EH (cell line): ENCODE measurements at regions not wholly inside any gene's neighbourhood (a gene's known extent, or its start where the extent isn't known, plus 50 kb on each side); places are given as distances from the start of the nearest gene placed in this dataset.
"Not testable (repeated sequence)": the region's sequence is repeated elsewhere in the genome, so short reads cannot be mapped to it uniquely, and the experiment has no call there.

Experiments used
- DNase-seq: peaks from one replicate; pipeline ENCODE4 v3.0.0-alpha.2; 2015; ENCODE audit warnings: low read depth

DNA sequence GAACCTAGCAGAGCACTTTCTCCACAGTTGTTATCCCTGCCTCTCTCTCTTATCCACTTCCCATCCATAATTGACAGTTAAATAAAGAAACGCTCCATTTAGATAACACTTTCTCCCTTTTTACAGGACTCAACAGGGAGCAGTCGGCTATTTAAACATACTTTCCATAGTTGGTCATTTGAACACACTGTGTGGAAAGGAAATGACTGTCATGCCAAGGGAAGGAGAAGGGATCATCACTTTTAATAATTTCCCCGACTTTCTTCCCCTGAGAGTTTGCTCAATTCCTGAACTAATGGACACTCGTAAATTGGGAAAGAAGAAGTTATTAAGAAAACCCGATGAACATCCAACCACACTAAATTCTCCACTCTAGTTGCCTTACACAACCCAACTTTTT is 400.8 kb upstream of the PTGER4 start:
- DNase-seq, result peak; percentile 75

DNA sequence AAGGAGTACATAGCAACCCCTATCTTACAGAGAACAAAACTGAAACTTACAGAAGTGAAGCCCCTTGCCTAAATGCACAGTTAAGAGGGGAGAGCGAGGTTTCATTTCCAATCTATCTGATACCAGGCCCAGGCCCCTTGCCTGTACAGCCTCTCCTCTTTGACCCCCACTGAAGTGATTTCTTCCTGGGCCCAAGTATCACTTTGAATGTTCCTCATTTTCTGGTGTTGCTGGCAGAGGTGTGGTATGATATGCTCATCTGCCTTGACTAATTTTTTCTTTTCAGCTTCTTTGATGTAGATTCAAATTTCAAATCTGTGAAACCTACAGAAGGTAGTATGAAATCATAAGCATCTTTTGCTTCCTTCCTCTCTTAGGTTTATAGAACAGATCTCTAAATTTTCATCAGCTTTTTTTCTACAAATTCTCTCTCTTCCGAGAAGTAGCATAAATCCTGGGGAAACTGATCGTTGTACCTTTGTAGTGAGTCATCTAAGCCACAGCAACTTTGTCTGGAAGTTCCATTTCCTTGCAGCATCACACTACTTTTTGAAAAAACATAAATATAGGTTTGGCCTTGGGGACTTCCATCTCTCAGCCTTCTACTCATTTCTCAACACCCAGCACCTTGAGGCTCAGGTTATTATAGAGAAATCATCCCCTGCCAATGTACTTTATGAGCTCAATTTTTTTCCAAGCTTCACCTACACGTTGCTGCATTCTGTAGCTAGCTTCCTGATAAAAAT is 402.4 kb upstream of the PTGER4 start:
- DNase-seq, result no peak

DNA sequence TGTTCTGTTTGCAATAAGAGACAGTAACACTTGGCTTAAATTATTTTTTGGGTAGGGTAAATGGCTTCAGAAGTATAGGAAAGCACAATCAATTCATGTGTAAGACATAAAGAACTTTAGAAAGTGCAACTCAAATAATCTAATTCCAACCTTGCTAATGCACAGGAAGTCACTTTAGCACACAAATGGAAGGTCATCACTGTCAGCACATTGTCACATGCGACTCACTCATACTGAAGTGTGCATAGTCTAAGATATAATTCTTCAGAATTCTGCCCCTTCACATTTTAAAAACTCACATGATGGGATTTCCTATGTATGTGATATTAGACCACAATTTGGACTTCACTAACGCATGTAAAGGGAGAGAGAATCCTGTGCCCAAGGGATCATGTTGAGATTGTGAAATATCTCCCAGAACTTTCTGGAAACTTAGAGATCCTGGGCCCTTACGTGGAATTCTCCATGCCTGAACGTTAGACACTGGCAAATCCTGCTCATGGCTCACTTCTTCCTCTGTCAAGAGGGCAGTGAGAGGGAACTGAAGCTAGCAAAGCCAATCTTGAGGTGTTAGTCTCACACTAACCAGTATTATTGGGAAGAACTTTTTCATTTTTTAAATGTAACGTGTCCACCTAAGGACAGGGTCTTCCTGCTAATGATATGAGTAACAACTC is 403.2 kb upstream of the PTGER4 start:
- DNase-seq, result no peak

DNA sequence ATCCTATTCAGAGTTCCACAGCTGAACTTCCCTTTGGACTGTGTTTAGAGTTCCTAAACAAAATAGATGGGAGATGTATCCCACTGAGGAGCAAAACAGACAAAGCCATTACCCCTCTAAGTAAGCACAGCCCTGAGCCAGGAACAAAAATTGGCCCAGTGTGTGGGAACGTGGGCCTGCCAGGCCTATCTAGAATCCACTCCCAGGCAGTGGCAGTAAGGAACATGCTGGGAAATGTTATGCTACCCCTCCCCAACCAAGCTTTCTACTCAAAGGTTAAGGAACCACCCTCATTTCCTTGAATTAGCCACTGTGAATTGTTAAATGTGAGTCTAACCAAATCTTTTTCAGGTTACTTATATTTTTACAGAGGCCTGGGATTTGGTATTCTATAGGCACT is 405.1 kb upstream of the PTGER4 start:
- DNase-seq, result no peak

DNA sequence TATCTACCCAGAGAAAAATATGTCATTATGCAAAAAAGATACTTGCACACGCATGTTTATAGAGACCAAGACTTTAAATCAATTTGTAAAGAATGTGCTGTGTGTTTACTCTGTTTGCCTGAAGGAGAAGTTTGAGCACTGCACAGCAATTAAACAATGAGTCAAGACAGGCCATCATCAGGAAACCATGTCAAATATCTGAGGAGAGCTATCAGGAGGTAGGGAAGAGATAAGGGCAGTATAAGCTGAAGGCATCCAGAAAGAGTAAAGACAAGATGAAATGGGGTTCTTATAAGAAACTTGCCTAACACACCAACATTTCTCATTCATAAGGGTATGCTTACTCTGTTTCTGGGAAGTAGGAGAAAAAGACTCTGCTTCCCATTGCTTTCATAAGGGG is 405.8 kb upstream of the PTGER4 start:
- DNase-seq, result peak; percentile 80

DNA sequence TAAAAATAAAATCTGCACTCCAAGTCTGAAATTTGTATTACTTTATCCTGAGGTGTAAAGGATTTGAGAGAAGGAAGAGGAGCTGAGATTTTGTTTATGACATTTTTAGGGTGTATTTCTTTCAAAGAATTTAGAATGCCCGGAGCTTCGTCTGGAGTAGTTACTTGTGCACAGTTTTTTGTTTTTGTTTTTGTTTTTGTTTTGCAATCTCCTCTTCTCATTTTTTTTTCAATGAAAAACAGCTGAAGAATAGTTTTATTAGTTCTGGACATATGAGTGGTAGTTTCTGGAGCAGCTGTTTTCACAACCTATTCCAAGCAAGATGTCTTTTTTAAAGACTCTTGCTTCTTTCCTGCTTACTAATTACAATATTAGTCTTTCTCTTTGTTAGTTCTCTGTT is 408.2 kb upstream of the PTGER4 start:
- no peak for DNase-seq

DNA sequence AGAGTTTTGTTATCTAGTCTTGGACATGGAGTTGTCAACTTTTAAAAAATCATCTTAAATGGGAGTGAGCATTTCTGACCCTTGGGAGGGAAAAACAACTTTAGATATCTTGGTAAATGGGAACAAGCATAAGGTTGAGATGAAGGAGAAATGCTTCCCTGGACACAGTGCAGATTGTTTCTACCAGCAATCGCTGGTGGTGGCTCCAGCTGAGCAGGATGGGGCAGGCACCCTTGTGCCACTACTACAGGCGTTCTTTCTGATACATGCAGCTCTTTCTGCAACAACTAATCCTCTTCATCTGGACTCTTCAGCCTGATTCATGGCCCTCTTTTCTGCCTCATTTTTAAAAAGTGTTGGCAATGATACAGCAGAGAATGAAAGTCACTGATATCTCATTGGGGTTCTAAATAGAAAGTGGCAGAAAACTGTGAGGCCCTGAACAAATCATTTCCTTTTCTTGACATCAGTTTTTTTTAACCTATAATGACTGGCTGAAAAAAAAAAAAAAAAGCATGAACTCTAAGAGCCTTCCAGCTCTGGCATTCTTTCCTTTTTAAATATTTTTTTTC is 409.4 kb upstream of the PTGER4 start:
- peak; percentile 12 for DNase-seq

DNA sequence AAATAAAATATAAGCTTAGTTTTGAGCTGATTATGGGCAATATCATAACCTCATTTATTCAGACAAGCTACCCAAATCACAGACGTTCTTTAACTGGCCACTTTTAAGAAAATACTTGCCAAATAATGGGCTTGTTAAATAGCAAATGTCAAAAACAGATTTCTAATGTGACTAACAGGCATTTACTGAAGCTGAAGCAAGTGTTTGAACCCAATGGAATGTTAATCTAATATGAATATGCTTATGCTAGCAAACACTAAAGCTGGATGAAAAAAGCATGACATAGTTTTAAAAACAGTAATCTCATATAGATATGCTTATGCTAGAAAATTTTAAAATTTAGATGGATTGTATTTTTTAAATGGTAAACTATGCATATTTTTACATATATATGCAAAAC is 411.6 kb upstream of the PTGER4 start:
- no peak for DNase-seq

DNA sequence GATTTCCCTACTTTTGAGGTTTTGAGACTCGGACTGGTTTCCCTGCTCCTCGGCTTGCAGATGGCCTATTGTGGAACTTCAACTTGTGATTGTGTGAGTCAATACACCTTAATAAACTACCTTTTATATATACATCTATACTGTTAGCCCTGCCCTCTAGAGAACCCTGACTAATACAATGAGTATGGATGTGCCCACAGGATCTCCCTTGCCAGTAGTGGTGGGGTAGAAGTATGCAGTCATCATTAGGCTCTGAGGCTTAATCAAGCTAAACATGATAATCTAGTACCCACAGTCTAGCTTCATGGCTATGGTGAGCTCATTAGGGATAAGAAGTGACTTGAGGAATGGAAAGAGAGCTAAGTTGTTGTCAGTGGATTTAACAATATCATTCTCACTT is 412.8 kb upstream of the PTGER4 start:
- no peak for DNase-seq

DNA sequence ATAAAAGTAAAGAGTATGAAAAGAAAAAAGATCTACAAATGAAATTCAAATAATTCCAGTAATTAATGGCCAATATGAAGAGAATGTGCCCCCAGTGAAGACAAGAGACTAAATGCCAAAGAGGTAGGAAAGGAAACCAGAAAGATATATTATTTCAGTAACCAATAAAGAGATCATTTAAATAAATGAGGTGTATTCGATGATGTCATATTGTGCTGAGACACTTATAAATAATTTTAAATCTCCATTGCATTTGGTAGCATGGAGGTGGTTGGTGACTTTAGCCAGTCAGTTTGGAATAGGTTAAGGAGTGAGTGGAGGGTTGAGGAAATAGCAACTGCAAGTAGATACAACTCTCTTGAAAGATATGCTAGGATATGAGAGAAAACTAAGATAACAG is 417.7 kb upstream of the PTGER4 start:
- no peak for DNase-seq

DNA sequence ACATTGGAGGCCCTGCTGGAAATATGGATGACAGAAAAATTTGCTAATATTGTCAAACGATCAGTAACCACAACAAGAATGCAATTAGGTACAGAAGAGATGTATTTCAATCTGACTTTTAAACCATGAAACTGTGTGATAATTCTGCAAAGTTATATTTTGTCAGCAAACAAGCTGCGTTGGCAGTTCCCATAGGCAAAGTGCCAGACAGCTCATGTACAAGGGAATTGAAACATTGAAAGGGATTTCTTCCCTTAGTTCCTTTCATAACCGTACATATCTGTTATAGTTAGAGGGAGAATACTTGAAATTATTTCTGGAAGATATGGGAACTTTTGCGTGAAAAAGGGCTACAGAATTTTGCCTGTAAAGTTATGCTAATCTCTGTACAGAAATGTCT is 419.4 kb upstream of the PTGER4 start:
- no peak for DNase-seq

DNA sequence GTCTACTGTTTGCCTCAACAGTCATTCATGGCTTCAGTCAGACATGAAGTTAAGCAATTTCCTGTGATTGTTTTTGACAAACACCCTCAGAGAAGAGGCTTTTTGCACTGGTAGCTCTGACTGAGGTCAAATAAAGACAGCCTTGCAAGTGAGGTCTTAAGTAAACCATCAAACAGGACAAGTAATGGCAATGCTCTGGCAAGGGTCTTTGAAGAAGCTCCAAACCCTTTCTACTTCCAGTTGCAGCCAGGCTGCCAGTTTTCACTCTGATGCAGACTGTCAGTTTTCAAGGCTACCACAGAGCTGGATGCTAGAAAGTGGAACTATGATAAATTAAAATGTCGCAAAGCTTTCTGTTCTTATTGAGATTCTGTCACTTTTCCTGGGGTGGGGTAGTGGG is 421.5 kb upstream of the PTGER4 start:
- DNase-seq, result no peak

DNA sequence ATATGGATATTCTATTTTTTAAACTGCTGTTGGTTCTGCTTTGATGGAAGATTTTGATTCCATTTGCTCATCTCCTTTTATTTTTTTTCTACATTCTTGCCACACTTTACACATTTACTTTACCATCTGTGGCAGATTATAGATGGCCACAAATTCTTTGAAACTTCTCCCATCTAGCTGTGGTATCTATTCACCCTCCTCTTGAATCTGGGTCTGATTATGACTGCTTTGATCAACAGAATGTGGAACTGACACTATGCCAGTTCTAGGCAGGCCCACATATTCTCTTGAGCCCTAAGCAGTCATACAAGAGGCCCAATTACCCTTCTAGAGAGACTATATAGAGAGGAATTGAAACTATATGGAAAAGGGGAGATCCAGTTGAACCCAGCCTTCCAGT is 439.0 kb upstream of the PTGER4 start:
- no peak for DNase-seq

DNA sequence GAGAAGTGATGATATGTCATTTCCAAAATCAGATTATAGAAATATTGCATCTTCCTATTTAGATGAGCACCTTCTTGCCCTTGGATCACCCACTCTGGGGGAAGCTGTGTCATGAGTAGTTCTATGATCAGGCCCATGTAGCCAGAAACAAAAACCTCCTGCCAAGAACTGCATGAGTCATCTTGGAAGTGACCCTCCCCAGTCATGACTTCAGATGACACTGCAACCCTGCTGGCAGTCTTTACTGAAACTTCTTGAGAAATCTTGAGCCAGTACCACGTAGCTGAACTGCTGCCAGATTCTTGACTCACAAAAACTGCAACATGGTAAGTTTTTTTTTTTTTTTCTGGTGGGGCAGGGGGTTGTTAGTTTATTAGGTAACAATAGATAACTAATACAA is 439.6 kb upstream of the PTGER4 start:
- DNase-seq, result peak; percentile 25

DNA sequence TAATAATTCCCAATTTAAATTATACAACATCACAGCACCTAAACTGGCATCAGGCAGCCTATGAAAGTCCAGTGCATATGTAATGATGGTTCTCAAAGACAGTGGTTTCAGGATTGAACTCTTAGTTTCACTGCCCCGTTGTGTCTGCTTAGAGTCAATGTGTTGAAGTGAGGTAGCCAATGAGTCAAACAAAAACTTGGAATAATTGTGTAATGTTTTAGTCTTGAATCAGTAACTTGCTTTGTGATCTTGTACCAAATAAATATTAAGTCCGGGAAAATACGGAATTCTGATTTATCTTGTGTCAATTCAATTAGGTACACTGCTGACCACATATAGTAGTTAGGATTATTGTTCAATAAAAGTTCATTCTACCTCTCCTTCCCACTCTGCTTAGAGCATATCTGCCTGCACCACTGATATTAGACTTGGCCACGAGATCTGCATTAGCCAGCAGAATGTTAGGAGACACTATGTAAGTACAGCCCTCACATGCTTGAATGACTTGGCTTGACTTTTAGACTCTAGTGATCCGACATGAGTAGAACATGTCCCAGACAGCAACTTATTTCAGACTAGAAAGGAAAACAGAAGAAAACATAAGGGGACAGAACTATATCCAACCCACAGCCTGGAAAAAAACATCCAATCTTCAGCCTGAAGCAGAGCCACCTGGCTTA is 441.5 kb upstream of the PTGER4 start:
- no peak for DNase-seq

DNA sequence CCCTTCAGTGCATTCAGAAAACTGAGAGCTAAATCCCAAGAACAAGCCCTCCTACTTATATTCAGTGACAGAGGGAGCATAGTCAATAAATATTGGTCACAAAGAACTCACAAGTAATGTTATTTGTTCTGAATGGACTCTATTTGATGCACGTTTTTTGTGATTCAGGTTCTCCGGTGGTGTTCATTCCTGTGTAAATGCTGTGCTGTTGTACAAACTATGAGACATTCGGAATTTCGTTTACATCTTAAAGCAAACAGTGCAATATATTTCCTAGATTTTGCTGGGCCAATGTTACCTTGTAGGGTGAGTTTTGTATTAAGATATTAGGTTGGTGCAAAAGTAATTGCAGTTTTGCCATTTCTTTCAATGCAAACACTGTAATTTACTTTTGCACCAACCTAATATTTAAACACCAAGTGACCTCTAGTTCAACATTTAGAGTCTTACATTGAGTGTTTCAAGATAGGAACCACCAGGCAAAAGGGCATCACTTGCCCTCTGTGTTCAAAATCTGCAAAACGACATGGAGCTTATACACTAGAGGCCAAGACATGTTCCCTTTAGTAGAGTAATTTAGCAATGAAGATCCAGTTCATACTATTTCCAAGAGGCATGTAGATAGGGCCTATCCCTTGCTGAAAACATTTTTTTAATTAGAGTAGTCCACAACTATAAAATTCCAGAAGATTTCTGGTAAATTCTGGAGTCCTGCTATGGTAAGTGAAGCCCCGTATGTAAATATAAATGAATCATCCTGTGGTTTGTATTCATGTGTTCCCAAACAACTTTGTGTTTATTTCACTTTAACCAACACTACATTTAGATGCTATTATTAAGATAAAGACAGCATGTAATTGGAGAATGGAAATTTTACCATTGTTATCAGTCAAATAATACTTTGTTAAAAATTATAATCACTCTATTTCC is 444.0 kb upstream of the PTGER4 start:
- peak; percentile 34 for DNase-seq

DNA sequence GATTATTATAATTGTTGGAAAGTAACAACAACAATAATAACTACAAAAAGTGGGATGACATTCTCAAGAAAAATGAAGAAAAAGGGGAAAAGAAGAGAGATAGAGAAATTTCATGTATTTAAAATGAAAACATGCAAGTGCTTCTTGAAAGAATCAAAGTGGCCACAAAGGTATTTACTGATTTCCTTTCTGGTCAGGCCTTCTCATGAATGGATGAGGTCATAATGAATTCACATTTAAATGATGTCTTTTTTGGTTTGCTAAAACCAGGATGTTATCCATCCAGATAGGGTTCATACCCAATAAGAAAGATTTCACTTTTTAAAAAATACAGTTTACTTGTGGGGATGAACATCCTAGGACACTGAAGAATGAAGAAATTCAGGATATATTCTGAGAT is 446.4 kb upstream of the PTGER4 start:
- DNase-seq, result peak; percentile 55

DNA sequence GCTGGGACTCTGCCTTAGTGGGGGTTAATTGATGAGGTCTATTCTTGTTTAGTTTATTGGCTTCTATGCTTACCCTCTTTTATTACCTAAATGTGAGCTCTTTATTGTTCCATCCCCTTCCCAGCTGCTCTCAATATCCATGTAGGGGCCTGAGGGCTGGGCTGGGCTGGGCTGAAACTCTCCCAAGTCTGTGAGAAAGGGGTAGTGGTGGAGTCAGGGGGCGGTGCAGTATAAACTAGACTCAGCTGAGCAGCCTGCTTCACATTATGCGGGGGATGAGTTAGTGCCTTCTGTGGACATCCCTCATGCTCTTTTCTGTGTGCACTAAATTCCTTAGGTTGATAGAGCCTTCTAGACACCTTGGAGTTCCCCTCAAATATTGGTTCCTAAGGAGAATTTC is 451.8 kb upstream of the PTGER4 start:
- no peak for DNase-seq

DNA sequence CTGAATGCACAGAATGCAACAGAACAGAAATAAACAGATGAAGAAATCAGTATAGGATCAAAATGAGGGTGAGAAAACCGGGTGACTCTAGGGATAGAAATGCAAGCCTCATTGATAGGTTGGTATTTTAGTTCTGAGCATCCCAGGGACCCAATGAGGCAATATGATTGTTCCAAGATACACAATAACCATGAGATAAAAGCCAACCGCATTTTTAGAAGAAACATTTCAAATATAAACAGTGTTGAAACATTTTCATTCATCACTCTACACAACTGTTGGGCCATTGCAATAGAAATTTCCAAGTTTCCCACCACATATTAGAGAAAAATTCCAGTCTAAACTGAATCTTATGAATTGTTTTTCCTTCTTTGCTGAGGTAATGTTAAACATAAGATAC is 452.3 kb upstream of the PTGER4 start:
- DNase-seq, result peak; percentile 53

DNA sequence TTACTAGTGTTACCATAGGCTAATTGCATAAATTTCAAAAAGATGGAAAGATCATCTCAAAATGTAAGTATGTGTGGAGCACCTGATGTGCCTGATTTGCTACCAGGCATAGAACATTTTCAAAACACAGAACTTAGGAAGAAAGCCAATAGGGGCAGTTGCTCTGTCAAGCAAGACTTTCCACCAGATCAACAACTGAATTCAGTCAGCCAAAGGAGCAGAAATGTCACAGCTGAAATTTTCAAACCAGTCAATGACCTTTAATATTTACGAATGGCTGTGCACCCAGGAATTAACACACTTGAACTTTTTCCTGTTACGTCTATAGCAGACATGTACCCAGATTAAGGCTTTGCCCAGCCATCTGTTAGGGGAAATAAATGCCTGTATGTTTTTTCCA is 452.8 kb upstream of the PTGER4 start:
- no peak for DNase-seq

DNA sequence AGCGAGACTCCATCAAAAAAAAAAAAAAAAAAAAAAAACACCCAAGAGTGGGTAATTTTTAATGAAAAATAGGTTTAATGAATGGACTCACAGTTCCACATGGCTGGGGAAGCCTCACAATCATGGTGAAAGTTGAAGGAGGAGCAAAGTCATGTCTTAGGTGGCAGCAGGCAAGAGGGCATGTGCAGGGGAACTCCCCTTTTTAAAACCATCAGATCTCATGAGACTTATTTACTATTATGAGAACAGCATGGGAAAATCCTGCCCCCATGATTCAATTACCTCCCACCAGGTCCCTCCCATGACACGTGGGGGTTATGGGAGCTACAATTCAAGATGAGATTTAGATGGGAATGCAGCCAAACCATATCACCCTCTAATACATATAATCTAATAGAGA is 454.6 kb upstream of the PTGER4 start:
- not testable (repeated sequence) for DNase-seq

DNA sequence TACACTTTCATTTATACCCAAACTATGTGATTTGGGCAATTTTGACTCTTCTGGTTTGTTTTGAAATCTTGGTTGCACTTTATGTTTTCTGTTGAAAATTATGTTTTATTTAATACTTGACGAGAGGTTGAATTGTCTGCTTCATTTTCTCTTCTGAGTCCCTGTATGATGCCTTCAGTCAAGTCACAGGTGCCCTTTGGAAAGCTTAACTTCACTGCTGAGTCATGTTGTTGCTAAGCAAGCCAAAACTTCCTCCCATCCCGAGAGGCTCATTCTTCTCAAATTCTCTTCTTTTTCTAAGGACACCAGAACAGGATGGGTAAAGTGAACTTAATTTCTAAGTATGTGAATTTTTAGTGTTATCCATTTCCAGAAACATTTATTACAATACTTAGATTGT is 455.3 kb upstream of the PTGER4 start:
- DNase-seq, result peak; percentile 55
